Esophagus muscularis mucosa (tissue), 3 donors: ENCODE measurements at regions not wholly inside any gene's neighbourhood (a gene's known extent, or its start where the extent isn't known, plus 50 kb on each side); places are given as distances from the start of the nearest gene placed in this dataset.

Experiments used
- CTCF ChIP-seq, 3 experiments: fragments of 200-600 bp in 2 of 3; fragments of 450-650 bp in 1 of 3; sonication (generic) in 2 of 3; IDR thresholded peaks; one replicate each; pipeline ENCODE4 v1.5.1; 2017 to 2019; ENCODE audit warnings: antibody characterized with exemption in 3 of 3, mild to moderate bottlenecking in 2 of 3, moderate library complexity in 1 of 3
- EP300 ChIP-seq: sonication (generic); formaldehyde crosslinking; IDR thresholded peaks from one replicate; pipeline ENCODE4 v1.6.1; 2017; ENCODE audit warnings: antibody characterized with exemption

DNA sequence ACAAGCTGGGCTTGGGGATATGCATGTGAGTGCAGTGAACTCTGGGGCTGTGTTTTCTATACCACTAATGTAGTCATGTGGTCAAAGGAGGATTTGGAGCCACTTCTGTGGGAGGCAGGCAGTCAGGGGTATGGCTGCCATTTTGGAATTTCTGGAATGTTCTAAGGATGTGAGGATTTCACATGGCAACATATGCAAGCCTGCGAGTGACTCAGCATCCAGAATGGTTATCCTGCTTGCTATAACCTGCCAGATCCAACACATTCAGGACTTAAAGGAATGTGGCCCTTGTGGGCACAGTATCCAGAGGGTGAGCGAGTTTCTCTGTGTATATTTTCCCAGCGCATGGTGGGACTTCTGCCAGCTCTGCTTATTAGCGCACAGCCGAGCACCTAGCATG is 249.2 kb upstream of the PWP1 start:
- TF ChIP-seq CTCF (IDR thresholded peaks at IDR 0.05) (no peak), EP300 (no peak)
